ENCODE measurements at regions not wholly inside any gene's neighbourhood (a gene's known extent, or its start where the extent isn't known, plus 50 kb on each side); places are given as distances from the start of the nearest gene placed in this dataset.
A peak's percentile ranks its signal among the peaks of the same experiment; 100 is the strongest.

GRCh38 chr13:33372251-33372919 lies 86.8 kb upstream of the STARD13 start:
- DNase-seq (ENCODE audit: low read depth in 2 of 2), result no peak

GRCh38 chr13:33373624-33374023 lies 88.1 kb upstream of the STARD13 start:
- DNase-seq (ENCODE audit: low read depth in 2 of 2), result no peak

GRCh38 chr13:33375421-33375820 lies 89.9 kb upstream of the STARD13 start:
- no peak for DNase-seq (ENCODE audit: low read depth in 2 of 2)

- DNase-seq (ENCODE audit: low read depth in 2 of 2), result no peak
These were observed 90.7 kb upstream of the STARD13 start for GRCh38 chr13:33376212-33376611.

- no peak for DNase-seq (ENCODE audit: low read depth in 2 of 2)
These were observed 91.9 kb upstream of the STARD13 start for GRCh38 chr13:33377411-33377810.

GRCh38 chr13:33377825-33378224 lies 92.3 kb upstream of the STARD13 start:
- no peak for DNase-seq (ENCODE audit: low read depth in 2 of 2)

- DNase-seq (ENCODE audit: low read depth in 2 of 2), result peak; percentile 39 to 71
These were observed 94.1 kb upstream of the STARD13 start for GRCh38 chr13:33379608-33380007.

- no peak for DNase-seq (ENCODE audit: low read depth in 2 of 2)
These were observed 95.0 kb upstream of the STARD13 start for GRCh38 chr13:33380487-33381079.

- DNase-seq (ENCODE audit: low read depth in 2 of 2), result no peak
These were observed 95.6 kb upstream of the STARD13 start for GRCh38 chr13:33381180-33381579.

GRCh38 chr13:33381906-33382305 lies 96.4 kb upstream of the STARD13 start:
- no peak for DNase-seq (ENCODE audit: low read depth in 2 of 2)

GRCh38 chr13:33383724-33384577 lies 98.4 kb upstream of the STARD13 start:
- DNase-seq (ENCODE audit: low read depth in 2 of 2), result no peak

GRCh38 chr13:33388286-33388998 lies 102.9 kb upstream of the STARD13 start:
- DNase-seq (ENCODE audit: low read depth in 2 of 2), result no peak

- DNase-seq (ENCODE audit: low read depth in 2 of 2), result no peak
These were observed 107.3 kb upstream of the STARD13 start for GRCh38 chr13:33392794-33393405.

- no peak for DNase-seq (ENCODE audit: low read depth in 2 of 2)
These were observed 108.9 kb upstream of the STARD13 start for GRCh38 chr13:33394294-33394932.

GRCh38 chr13:33401238-33401637 lies 115.7 kb upstream of the STARD13 start:
- DNase-seq (ENCODE audit: low read depth in 2 of 2), result peak in 1 of 2 donors; percentile 13

- DNase-seq (ENCODE audit: low read depth in 2 of 2), result no peak
These were observed 117.4 kb upstream of the STARD13 start for GRCh38 chr13:33402975-33403374.

- no peak for DNase-seq (ENCODE audit: low read depth in 2 of 2)
These were observed 118.3 kb upstream of the STARD13 start for GRCh38 chr13:33403807-33404362.

GRCh38 chr13:33405371-33405770 lies 119.8 kb upstream of the STARD13 start:
- DNase-seq (ENCODE audit: low read depth in 2 of 2), result no peak

- DNase-seq (ENCODE audit: low read depth in 2 of 2), result no peak
These were observed 124.3 kb upstream of the STARD13 start for GRCh38 chr13:33409673-33410510.

GRCh38 chr13:33410619-33411018 lies 125.1 kb upstream of the STARD13 start:
- DNase-seq (ENCODE audit: low read depth in 2 of 2), result no peak
